Nephron (organoid): ENCODE measurements at regions not wholly inside any gene's neighbourhood (a gene's known extent, or its start where the extent isn't known, plus 50 kb on each side); places are given as distances from the start of the nearest gene placed in this dataset.
A peak's percentile ranks its signal among the peaks of the same experiment; 100 is the strongest.

Experiments
- H3K27ac Mint-ChIP-seq, 3 experiments: 2 replicates each; pipeline ENCODE4 v1.8.0; 2020; ENCODE audit warnings: mixed read lengths in 3 of 3, mild to moderate bottlenecking in 2 of 3, moderate library complexity in 1 of 3
- H3K27me3 Mint-ChIP-seq: 2 replicates; pipeline ENCODE4 v1.8.0; 2021; ENCODE audit warnings: low read depth, mild to moderate bottlenecking, moderate library complexity, mixed read lengths
- H3K36me3 Mint-ChIP-seq: 2 replicates; pipeline ENCODE4 v1.8.0; 2020; ENCODE audit warnings: low read depth, mixed read lengths
- H3K4me1 Mint-ChIP-seq: 2 replicates; pipeline ENCODE4 v1.8.0; 2020; ENCODE audit warnings: mixed read lengths
- H3K4me3 Mint-ChIP-seq, 3 experiments: 2 replicates each; pipeline ENCODE4 v1.8.0; 2020; ENCODE audit warnings: mild to moderate bottlenecking in 3 of 3, mixed read lengths in 3 of 3, moderate library complexity in 2 of 3
- H3K9me3 Mint-ChIP-seq: 2 replicates; pipeline ENCODE4 v1.8.0; 2020; ENCODE audit warnings: mixed read lengths
- CTCF ChIP-seq, 3 experiments: fragments of 200-600 bp; sonication (generic); IDR thresholded peaks; one replicate each; pipeline ENCODE4 v1.5.0; 2021; ENCODE audit warnings: antibody characterized with exemption in 3 of 3; ENCODE audit not compliant: unreplicated experiment in 3 of 3

- Mint-ChIP-seq H3K27me3 (no peaks in the 10 kb centered on the region), H3K27ac (no peak overlapping the region), H3K9me3 (no peaks in the 10 kb centered on the region), H3K4me1 (no peaks in the 10 kb centered on the region), H3K36me3 (no peaks in the 10 kb centered on the region), H3K4me3 (no peak overlapping the region)
- TF ChIP-seq CTCF (IDR thresholded peaks at IDR 0.05; ENCODE audit: unreplicated experiment in 3 of 3): no peak
These were observed 170.0 kb downstream of the PTEN start for GRCh38 chr10:88033385-88033784.

GRCh38 chr10:88033793-88034192, 170.4 kb downstream of the PTEN start:
- H3K27ac Mint-ChIP-seq: no peak overlapping the region

GRCh38 chr10:88036126-88036525, 172.7 kb downstream of the PTEN start:
- Mint-ChIP-seq H3K4me3 (no peak overlapping the region), H3K27me3 (no peaks in the 10 kb centered on the region), H3K4me1 (no peaks in the 10 kb centered on the region), H3K9me3 (no peaks in the 10 kb centered on the region), H3K36me3 (no peaks in the 10 kb centered on the region), H3K27ac (no peak overlapping the region)
- TF ChIP-seq CTCF (IDR thresholded peaks at IDR 0.05; ENCODE audit: unreplicated experiment in 3 of 3): no peak

More at GRCh38 chr10:88033793-88034192, 170.4 kb downstream of the PTEN start:
- Mint-ChIP-seq H3K4me1 (no peaks in the 10 kb centered on the region), H3K9me3 (no peaks in the 10 kb centered on the region), H3K27me3 (no peaks in the 10 kb centered on the region), H3K4me3 (no peak overlapping the region), H3K36me3 (no peaks in the 10 kb centered on the region)
- TF ChIP-seq CTCF (IDR thresholded peaks at IDR 0.05; ENCODE audit: unreplicated experiment in 3 of 3): no peak

GRCh38 chr10:88037623-88038022, 174.2 kb downstream of the PTEN start:
- H3K36me3 Mint-ChIP-seq: no peaks in the 10 kb centered on the region
- peak overlapping the region in 1 of 3 experiments; percentile 15 for H3K27ac Mint-ChIP-seq
- no peak for TF ChIP-seq CTCF (IDR thresholded peaks at IDR 0.05; ENCODE audit: unreplicated experiment in 3 of 3)
- peaks cover 12% of the 10 kb centered on the region for H3K4me1 Mint-ChIP-seq
- no peaks in the 10 kb centered on the region for H3K27me3 Mint-ChIP-seq
- no peaks in the 10 kb centered on the region for H3K9me3 Mint-ChIP-seq
- H3K4me3 Mint-ChIP-seq: no peak overlapping the region

- peaks cover 19% of the 10 kb centered on the region for H3K4me1 Mint-ChIP-seq
- no peak overlapping the region for H3K27ac Mint-ChIP-seq
- H3K4me3 Mint-ChIP-seq: no peak overlapping the region
- TF ChIP-seq CTCF (IDR thresholded peaks at IDR 0.05; ENCODE audit: unreplicated experiment in 3 of 3): no peak
- H3K27me3 Mint-ChIP-seq: no peaks in the 10 kb centered on the region
- no peaks in the 10 kb centered on the region for H3K36me3 Mint-ChIP-seq
- no peaks in the 10 kb centered on the region for H3K9me3 Mint-ChIP-seq
These were observed 174.8 kb downstream of the PTEN start for GRCh38 chr10:88038268-88038667.

- no peak for TF ChIP-seq CTCF (IDR thresholded peaks at IDR 0.05; ENCODE audit: unreplicated experiment in 3 of 3)
- H3K27ac Mint-ChIP-seq: no peak overlapping the region
- H3K4me3 Mint-ChIP-seq: no peak overlapping the region
- H3K36me3 Mint-ChIP-seq: no peaks in the 10 kb centered on the region
- no peaks in the 10 kb centered on the region for H3K9me3 Mint-ChIP-seq
- H3K27me3 Mint-ChIP-seq: no peaks in the 10 kb centered on the region
- H3K4me1 Mint-ChIP-seq: peaks cover 20% of the 10 kb centered on the region
These were observed 176.2 kb downstream of the PTEN start for GRCh38 chr10:88039496-88040200.
